ENCODE measurements at regions not wholly inside any gene's neighbourhood (a gene's known extent, or its start where the extent isn't known, plus 50 kb on each side); places are given as distances from the start of the nearest gene placed in this dataset.

- Mint-ChIP-seq H3K4me1 (no peaks in the 10 kb centered on the region), H3K36me3 (peaks cover 2% of the 10 kb centered on the region), H3K27ac (no peak overlapping the region), H3K4me3 (no peak overlapping the region), H3K9me3 (peaks cover 4% of the 10 kb centered on the region), H3K27me3 (no peaks in the 10 kb centered on the region)
These were observed 96.2 kb upstream of the GPRIN3 start for GRCh38 chr4:89403826-89404225.

GRCh38 chr4:89400287-89401035 lies 92.9 kb upstream of the GPRIN3 start:
- Mint-ChIP-seq H3K4me1 (no peaks in the 10 kb centered on the region), H3K36me3 (no peaks in the 10 kb centered on the region), H3K9me3 (no peaks in the 10 kb centered on the region), H3K4me3 (no peak overlapping the region), H3K27me3 (no peaks in the 10 kb centered on the region), H3K27ac (no peak overlapping the region)

GRCh38 chr4:89398644-89399043 lies 91.0 kb upstream of the GPRIN3 start:
- no peaks in the 10 kb centered on the region for H3K36me3 Mint-ChIP-seq
- no peaks in the 10 kb centered on the region for H3K27me3 Mint-ChIP-seq
- H3K4me3 Mint-ChIP-seq = no peak overlapping the region
- H3K27ac Mint-ChIP-seq = no peak overlapping the region
- H3K4me1 Mint-ChIP-seq = no peaks in the 10 kb centered on the region
- H3K9me3 Mint-ChIP-seq = no peaks in the 10 kb centered on the region

GRCh38 chr4:89398146-89398545 lies 90.5 kb upstream of the GPRIN3 start:
- Mint-ChIP-seq H3K4me1 (no peaks in the 10 kb centered on the region), H3K27ac (no peak overlapping the region), H3K36me3 (no peaks in the 10 kb centered on the region), H3K4me3 (no peak overlapping the region), H3K27me3 (no peaks in the 10 kb centered on the region), H3K9me3 (no peaks in the 10 kb centered on the region)

- H3K9me3 Mint-ChIP-seq = no peaks in the 10 kb centered on the region
- H3K27ac Mint-ChIP-seq = no peak overlapping the region
- H3K4me3 Mint-ChIP-seq = no peak overlapping the region
- no peaks in the 10 kb centered on the region for H3K4me1 Mint-ChIP-seq
- no peaks in the 10 kb centered on the region for H3K27me3 Mint-ChIP-seq
- no peaks in the 10 kb centered on the region for H3K36me3 Mint-ChIP-seq
These were observed 89.8 kb upstream of the GPRIN3 start for GRCh38 chr4:89397441-89397840.

GRCh38 chr4:89382439-89382838 lies 74.8 kb upstream of the GPRIN3 start:
- no peak overlapping the region for H3K27ac Mint-ChIP-seq
- H3K4me3 Mint-ChIP-seq = no peak overlapping the region
- peaks cover 6% of the 10 kb centered on the region for H3K9me3 Mint-ChIP-seq

GRCh38 chr4:89380980-89381379 lies 73.4 kb upstream of the GPRIN3 start:
- Mint-ChIP-seq H3K27me3 (no peaks in the 10 kb centered on the region), H3K27ac (no peak overlapping the region), H3K36me3 (no peaks in the 10 kb centered on the region), H3K4me1 (no peaks in the 10 kb centered on the region), H3K9me3 (peaks cover 6% of the 10 kb centered on the region), H3K4me3 (no peak overlapping the region)

More at GRCh38 chr4:89382439-89382838, 74.8 kb upstream of the GPRIN3 start:
- H3K27me3 Mint-ChIP-seq = no peaks in the 10 kb centered on the region
- peaks cover 2% of the 10 kb centered on the region for H3K36me3 Mint-ChIP-seq
- H3K4me1 Mint-ChIP-seq = no peaks in the 10 kb centered on the region

- Mint-ChIP-seq H3K36me3 (no peaks in the 10 kb centered on the region), H3K27me3 (no peaks in the 10 kb centered on the region), H3K27ac (no peak overlapping the region), H3K4me3 (no peak overlapping the region), H3K4me1 (no peaks in the 10 kb centered on the region), H3K9me3 (peaks cover 6% of the 10 kb centered on the region)
These were observed 72.0 kb upstream of the GPRIN3 start for GRCh38 chr4:89379511-89380044.

GRCh38 chr4:89373394-89373793 lies 65.8 kb upstream of the GPRIN3 start:
- no peaks in the 10 kb centered on the region for H3K9me3 Mint-ChIP-seq
- H3K36me3 Mint-ChIP-seq = no peaks in the 10 kb centered on the region
- H3K27me3 Mint-ChIP-seq = no peaks in the 10 kb centered on the region
- H3K27ac Mint-ChIP-seq = no peak overlapping the region
- no peaks in the 10 kb centered on the region for H3K4me1 Mint-ChIP-seq
- no peak overlapping the region for H3K4me3 Mint-ChIP-seq

- H3K27ac Mint-ChIP-seq = no peak overlapping the region
- H3K36me3 Mint-ChIP-seq = no peaks in the 10 kb centered on the region
- no peaks in the 10 kb centered on the region for H3K27me3 Mint-ChIP-seq
- H3K9me3 Mint-ChIP-seq = peaks cover 5% of the 10 kb centered on the region
- peaks cover 6% of the 10 kb centered on the region for H3K4me1 Mint-ChIP-seq
- no peak overlapping the region for H3K4me3 Mint-ChIP-seq
These were observed 64.0 kb upstream of the GPRIN3 start for GRCh38 chr4:89371614-89372013.

GRCh38 chr4:89369581-89369980 lies 62.0 kb upstream of the GPRIN3 start:
- Mint-ChIP-seq H3K4me1 (peaks cover 7% of the 10 kb centered on the region), H3K27me3 (no peaks in the 10 kb centered on the region), H3K4me3 (no peak overlapping the region)

GRCh38 chr4:89368861-89369260 lies 61.3 kb upstream of the GPRIN3 start:
- no peak overlapping the region for H3K4me3 Mint-ChIP-seq
- no peaks in the 10 kb centered on the region for H3K36me3 Mint-ChIP-seq
- H3K4me1 Mint-ChIP-seq = peaks cover 7% of the 10 kb centered on the region
- no peak overlapping the region for H3K27ac Mint-ChIP-seq
- H3K9me3 Mint-ChIP-seq = peaks cover 9% of the 10 kb centered on the region
- H3K27me3 Mint-ChIP-seq = no peaks in the 10 kb centered on the region

More at GRCh38 chr4:89369581-89369980, 62.0 kb upstream of the GPRIN3 start:
- no peak overlapping the region for H3K27ac Mint-ChIP-seq
- peaks cover 5% of the 10 kb centered on the region for H3K9me3 Mint-ChIP-seq
- H3K36me3 Mint-ChIP-seq = no peaks in the 10 kb centered on the region

GRCh38 chr4:89365776-89366175 lies 58.2 kb upstream of the GPRIN3 start:
- Mint-ChIP-seq H3K4me3 (no peak overlapping the region), H3K36me3 (no peaks in the 10 kb centered on the region), H3K27ac (no peak overlapping the region)

GRCh38 chr4:89365375-89365774 lies 57.8 kb upstream of the GPRIN3 start:
- H3K9me3 Mint-ChIP-seq = peaks cover 12% of the 10 kb centered on the region
- no peaks in the 10 kb centered on the region for H3K27me3 Mint-ChIP-seq
- H3K4me3 Mint-ChIP-seq = no peak overlapping the region
- H3K36me3 Mint-ChIP-seq = no peaks in the 10 kb centered on the region
- H3K27ac Mint-ChIP-seq = no peak overlapping the region
- peaks cover 7% of the 10 kb centered on the region for H3K4me1 Mint-ChIP-seq

More at GRCh38 chr4:89365776-89366175, 58.2 kb upstream of the GPRIN3 start:
- Mint-ChIP-seq H3K4me1 (peaks cover 7% of the 10 kb centered on the region), H3K27me3 (no peaks in the 10 kb centered on the region), H3K9me3 (peaks cover 12% of the 10 kb centered on the region)

- peaks cover 7% of the 10 kb centered on the region for H3K4me1 Mint-ChIP-seq
- no peaks in the 10 kb centered on the region for H3K27me3 Mint-ChIP-seq
- H3K36me3 Mint-ChIP-seq = no peaks in the 10 kb centered on the region
- peaks cover 12% of the 10 kb centered on the region for H3K9me3 Mint-ChIP-seq
- H3K4me3 Mint-ChIP-seq = no peak overlapping the region
- no peak overlapping the region for H3K27ac Mint-ChIP-seq
These were observed 56.9 kb upstream of the GPRIN3 start for GRCh38 chr4:89364541-89364940.

GRCh38 chr4:89363786-89364185 lies 56.2 kb upstream of the GPRIN3 start:
- H3K4me1 Mint-ChIP-seq = peaks cover 7% of the 10 kb centered on the region
- peaks cover 12% of the 10 kb centered on the region for H3K9me3 Mint-ChIP-seq
- H3K4me3 Mint-ChIP-seq = no peak overlapping the region
- H3K27me3 Mint-ChIP-seq = no peaks in the 10 kb centered on the region
- H3K36me3 Mint-ChIP-seq = no peaks in the 10 kb centered on the region
- no peak overlapping the region for H3K27ac Mint-ChIP-seq

Measured in activated naive CD4-positive, alpha-beta T cell treated with anti-CD3 and anti-CD28 coated beads, Interleukin-2, amount 50 U/mL, for 24 hours (primary cell).